Lower leg skin (tissue), 3 donors: ENCODE measurements at regions not wholly inside any gene's neighbourhood (a gene's known extent, or its start where the extent isn't known, plus 50 kb on each side); places are given as distances from the start of the nearest gene placed in this dataset.

Experiments used
- POLR2A ChIP-seq, 2 donors: fragments of 450-650 bp; IDR thresholded peaks; one replicate each; pipeline ENCODE4 v1.6.1; 2016 to 2017; ENCODE audit warnings: antibody characterized with exemption in 2 of 2, mild to moderate bottlenecking in 1 of 2, moderate library complexity in 1 of 2
- TF ChIP-seq, protein P1 (sequence below), 3 donors: fragments of 450-650 bp; IDR thresholded peaks; one replicate each; pipeline ENCODE4 v1.5.1; 2016; ENCODE audit warnings: antibody characterized with exemption in 3 of 3, mild to moderate bottlenecking in 3 of 3, moderate library complexity in 2 of 3

- TF ChIP-seq, protein P1, sequence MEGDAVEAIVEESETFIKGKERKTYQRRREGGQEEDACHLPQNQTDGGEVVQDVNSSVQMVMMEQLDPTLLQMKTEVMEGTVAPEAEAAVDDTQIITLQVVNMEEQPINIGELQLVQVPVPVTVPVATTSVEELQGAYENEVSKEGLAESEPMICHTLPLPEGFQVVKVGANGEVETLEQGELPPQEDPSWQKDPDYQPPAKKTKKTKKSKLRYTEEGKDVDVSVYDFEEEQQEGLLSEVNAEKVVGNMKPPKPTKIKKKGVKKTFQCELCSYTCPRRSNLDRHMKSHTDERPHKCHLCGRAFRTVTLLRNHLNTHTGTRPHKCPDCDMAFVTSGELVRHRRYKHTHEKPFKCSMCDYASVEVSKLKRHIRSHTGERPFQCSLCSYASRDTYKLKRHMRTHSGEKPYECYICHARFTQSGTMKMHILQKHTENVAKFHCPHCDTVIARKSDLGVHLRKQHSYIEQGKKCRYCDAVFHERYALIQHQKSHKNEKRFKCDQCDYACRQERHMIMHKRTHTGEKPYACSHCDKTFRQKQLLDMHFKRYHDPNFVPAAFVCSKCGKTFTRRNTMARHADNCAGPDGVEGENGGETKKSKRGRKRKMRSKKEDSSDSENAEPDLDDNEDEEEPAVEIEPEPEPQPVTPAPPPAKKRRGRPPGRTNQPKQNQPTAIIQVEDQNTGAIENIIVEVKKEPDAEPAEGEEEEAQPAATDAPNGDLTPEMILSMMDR (IDR thresholded peaks at IDR 0.05), result no peak
- TF ChIP-seq POLR2A (IDR thresholded peaks at IDR 0.05), result no peak
These were observed 2278.0 kb upstream of the WWC1 start for GRCh38 chr5:166013415-166013814.
